SK-N-SH (cell line): ENCODE measurements at regions not wholly inside any gene's neighbourhood (a gene's known extent, or its start where the extent isn't known, plus 50 kb on each side); places are given as distances from the start of the nearest gene placed in this dataset.

Experiments
- CTCF ChIA-PET: fragments of 300-600, 350-600 bp; formaldehyde crosslinking; extraction: SDS; loops from one replicate; lab custom pipeline; 2021; lab: Yijun Ruan, JAX
- POLR2A ChIA-PET: fragments of 350-600 bp; sonication (Branson Sonifier 250); formaldehyde crosslinking; extraction: SDS; loops from one replicate; lab custom pipeline; 2020; ENCODE audit warnings: antibody characterized with exemption, inconsistent platforms; lab: Yijun Ruan, JAX
- DNase-seq: peaks from one replicate; pipeline ENCODE4 v3.0.0; 2012
- H2AFZ ChIP-seq: fragments of 200-600 bp; sonication (generic); 2 replicates; pipeline ENCODE4 v1.8.1; 2016; ENCODE audit warnings: antibody characterized with exemption, mild to moderate bottlenecking, low read depth
- H3F3A ChIP-seq: fragments of 200-600 bp; sonication (generic); replicated peaks from 2 replicates; pipeline ENCODE3; 2016; ENCODE audit warnings: antibody characterized with exemption, mild to moderate bottlenecking; ENCODE audit not compliant: insufficient read depth
- H3K27ac ChIP-seq, 2 experiments: fragments of 200-500 bp in 1 of 2; fragments of 200-600 bp in 1 of 2; sonication (Bioruptor generic) in 1 of 2; sonication (generic), shearing (Covaris generic) in 1 of 2; 2 replicates each; pipeline versions ENCODE4 v1.5.1 to v1.6.1; 2014 to 2016; ENCODE audit warnings: low read depth in 2 of 2, inconsistent platforms in 1 of 2, low read length in 1 of 2, mild to moderate bottlenecking in 1 of 2, mixed read lengths in 1 of 2
- H3K27me3 ChIP-seq: fragments of 200-600 bp; sonication (generic), shearing (Covaris generic); 2 replicates; pipeline ENCODE4 v1.6.1; 2016; ENCODE audit warnings: mixed run types; ENCODE audit not compliant: insufficient read depth
- H3K36me3 ChIP-seq, 2 experiments: fragments of 200-500 bp in 1 of 2; fragments of 200-600 bp in 1 of 2; sonication (Bioruptor generic) in 1 of 2; sonication (generic) in 1 of 2; replicated peaks in 1 of 2; 2 replicates each; pipeline versions ENCODE3 to v1.5.1; 2014 to 2016; ENCODE audit warnings: low read length in 1 of 2, mild to moderate bottlenecking in 1 of 2; ENCODE audit not compliant: insufficient read depth in 2 of 2, control insufficient read depth in 1 of 2
- H3K4me1 ChIP-seq, 2 experiments: fragments of 200-500 bp in 1 of 2; fragments of 200-600 bp in 1 of 2; sonication (Bioruptor generic) in 1 of 2; sonication (generic), shearing (Covaris generic) in 1 of 2; 2 replicates each; pipeline versions ENCODE4 v1.5.1 to v1.6.1; 2014 to 2016; ENCODE audit warnings: low read depth in 1 of 2, low read length in 1 of 2, mixed run types in 1 of 2; ENCODE audit not compliant: insufficient read depth in 2 of 2, control insufficient read depth in 1 of 2
- H3K4me2 ChIP-seq: fragments of 200-600 bp; sonication (generic), shearing (Covaris generic); 2 replicates; pipeline ENCODE4 v1.6.1; 2017; ENCODE audit warnings: mixed run types
- H3K4me3 ChIP-seq, 2 experiments: fragments of 200-500 bp in 1 of 2; fragments of 200-600 bp in 1 of 2; sonication (Bioruptor generic) in 1 of 2; sonication (generic), shearing (Covaris generic) in 1 of 2; 2 replicates each; pipeline versions ENCODE4 v1.5.1 to v1.8.1; 2014 to 2016; ENCODE audit warnings: low read depth in 2 of 2, inconsistent platforms in 1 of 2, low read length in 1 of 2, mild to moderate bottlenecking in 1 of 2, mixed read lengths in 1 of 2, moderate library complexity in 1 of 2
- H3K79me2 ChIP-seq: fragments of 200-600 bp; sonication (generic); 2 replicates; pipeline ENCODE4 v1.8.1; 2017; ENCODE audit warnings: mild to moderate bottlenecking; ENCODE audit not compliant: insufficient read depth
- H3K9ac ChIP-seq: fragments of 200-600 bp; sonication (generic); 2 replicates; pipeline ENCODE4 v1.6.1; 2017; ENCODE audit warnings: mixed run types
- H3K9me2 ChIP-seq: fragments of 200-600 bp; sonication (generic); 2 replicates; pipeline ENCODE4 v1.6.1; 2017; ENCODE audit warnings: mixed run types
- H3K9me3 ChIP-seq: fragments of 200-600 bp; sonication (generic); 2 replicates; pipeline ENCODE4 v1.6.1; 2017; ENCODE audit warnings: mixed run types, mild to moderate bottlenecking, moderate library complexity
- H4K20me1 ChIP-seq: fragments of 200-600 bp; sonication (generic); 2 replicates; pipeline ENCODE4 v1.6.1; 2017; ENCODE audit warnings: mild to moderate bottlenecking, mixed run types; ENCODE audit not compliant: insufficient read depth
- CHD2 ChIP-seq: fragments of 150-350 bp; IDR thresholded peaks from 2 replicates; pipeline ENCODE4 v1.6.1; 2018; ENCODE audit warnings: low read length; ENCODE audit not compliant: partially characterized antibody
- CTCF ChIP-seq: fragments of 200-600 bp; sonication (generic); IDR thresholded peaks from 2 replicates; pipeline ENCODE4 v1.6.1; 2017; ENCODE audit warnings: antibody characterized with exemption, mild to moderate bottlenecking, moderate library complexity
- ELF1 ChIP-seq: IDR thresholded peaks from 2 replicates; pipeline ENCODE4 v1.4.0; 2012
- EZH2phosphoT487 ChIP-seq: fragments of 200-600 bp; sonication (generic); IDR thresholded peaks from 2 replicates; pipeline ENCODE4 v1.6.1; 2017; ENCODE audit warnings: low read depth, mixed run types, mild to moderate bottlenecking, antibody characterized with exemption, moderate library complexity, borderline replicate concordance
- FOSL2 ChIP-seq: IDR thresholded peaks from 2 replicates; pipeline ENCODE4 v1.4.0; 2012; ENCODE audit warnings: low read depth, mild to moderate bottlenecking, moderate library complexity, borderline replicate concordance
- FOXJ3 ChIP-seq: sonication (generic); formaldehyde crosslinking; IDR thresholded peaks from 2 replicates; pipeline ENCODE4 v1.5.1; 2020; ENCODE audit warnings: mild to moderate bottlenecking, missing genetic modification reagents
- FOXM1 ChIP-seq: IDR thresholded peaks from 2 replicates; pipeline ENCODE4 v1.4.0; 2012; ENCODE audit warnings: low read depth, mild to moderate bottlenecking
- GABPA ChIP-seq: IDR thresholded peaks from 2 replicates; pipeline ENCODE4 v1.4.0; 2012; ENCODE audit warnings: low read depth, mild to moderate bottlenecking
- MAX ChIP-seq: IDR thresholded peaks from 2 replicates; pipeline ENCODE4 v1.4.0; 2012; ENCODE audit warnings: low read depth
- MEF2A ChIP-seq: IDR thresholded peaks from 2 replicates; pipeline ENCODE4 v1.4.0; 2012; ENCODE audit warnings: low read depth, borderline replicate concordance
- NRF1 ChIP-seq: IDR thresholded peaks from 2 replicates; pipeline ENCODE4 v1.6.1; 2012; ENCODE audit warnings: low read depth, mild to moderate bottlenecking, low read length
- POLR2AphosphoS5 ChIP-seq: IDR thresholded peaks from 2 replicates; pipeline ENCODE4 v1.6.1; 2012; ENCODE audit warnings: low read depth, low read length
- RCOR1 ChIP-seq: fragments of 150-350 bp; IDR thresholded peaks from 2 replicates; pipeline ENCODE4 v1.6.1; 2017; ENCODE audit warnings: antibody characterized with exemption, low read length
- RFX5 ChIP-seq: IDR thresholded peaks from 2 replicates; pipeline ENCODE4 v1.6.1; 2012; ENCODE audit warnings: mild to moderate bottlenecking, improper control_type of control experiment, low read length
- RXRA ChIP-seq: IDR thresholded peaks from 2 replicates; pipeline ENCODE4 v1.4.0; 2012; ENCODE audit warnings: low read depth, mild to moderate bottlenecking, borderline replicate concordance
- SIN3A ChIP-seq: IDR thresholded peaks from 2 replicates; pipeline ENCODE4 v1.6.1; 2012; ENCODE audit warnings: low read depth, mild to moderate bottlenecking, low read length, moderate library complexity, borderline replicate concordance
- SMC3 ChIP-seq: IDR thresholded peaks from 2 replicates; pipeline ENCODE4 v1.6.1; 2012; ENCODE audit warnings: low read depth, low read length, improper control_type of control experiment
- TEAD4 ChIP-seq: IDR thresholded peaks from 2 replicates; pipeline ENCODE4 v1.4.0; 2012; ENCODE audit warnings: mild to moderate bottlenecking, borderline replicate concordance; ENCODE audit not compliant: insufficient read depth
- USF2 ChIP-seq: fragments of 150-350 bp; IDR thresholded peaks from 2 replicates; pipeline ENCODE4 v1.6.1; 2017; ENCODE audit warnings: antibody characterized with exemption, low read length, low read depth, borderline replicate concordance
- YY1 ChIP-seq: IDR thresholded peaks from 2 replicates; pipeline ENCODE4 v1.4.0; 2012; ENCODE audit warnings: low read depth, mild to moderate bottlenecking
- WGBS: methylation state at CpG from one replicate; pipeline ENCODE4 v1.1.6; 2017; ENCODE audit warnings: low lambda C conversion rate; 5-methylcytosine and 5-hydroxymethylcytosine counted together
- TF ChIP-seq, protein P1 (sequence below): fragments of 150-350 bp; IDR thresholded peaks from 2 replicates; pipeline ENCODE4 v1.6.1; 2016; ENCODE audit warnings: mild to moderate bottlenecking, low read depth, low read length
- TF ChIP-seq, protein P2 (sequence below): IDR thresholded peaks from 2 replicates; pipeline ENCODE4 v1.4.0; 2012; ENCODE audit warnings: low read depth, borderline replicate concordance
- TF ChIP-seq, protein P3 (sequence below): IDR thresholded peaks from 2 replicates; pipeline ENCODE4 v1.4.0; 2012; ENCODE audit warnings: low read depth, borderline replicate concordance

- no peak overlapping the region for H3K9ac ChIP-seq
- H3K27me3 ChIP-seq: no peaks in the 10 kb centered on the region
- no peak overlapping the region for H3K4me2 ChIP-seq
- H3K36me3 ChIP-seq: no peaks in the 10 kb centered on the region
- no peaks in the 10 kb centered on the region for H3K9me2 ChIP-seq
- no peak for DNase-seq
- H3K4me1 ChIP-seq: no peaks in the 10 kb centered on the region
- WGBS: 51% methylated on average over 6 of the region's 8 CpGs
- TF ChIP-seq FOXJ3: no peak
- no peak for TF ChIP-seq MEF2A
- no peak for TF ChIP-seq SMC3
- no peak for TF ChIP-seq CTCF
- no peak for TF ChIP-seq FOXM1
- TF ChIP-seq RFX5: no peak
- TF ChIP-seq CHD2: no peak
- no peak for TF ChIP-seq SIN3A
- TF ChIP-seq NRF1: no peak
- H3K9me3 ChIP-seq: no peaks in the 10 kb centered on the region
- no peaks in the 10 kb centered on the region for H4K20me1 ChIP-seq
- H3K79me2 ChIP-seq: no peaks in the 10 kb centered on the region
- no peak overlapping the region for H2AFZ ChIP-seq
- no peak overlapping the region for H3K4me3 ChIP-seq
- H3F3A ChIP-seq: no peaks in the 10 kb centered on the region
- no peak overlapping the region for H3K27ac ChIP-seq
- CTCF ChIA-PET: no interaction called here
- POLR2A ChIA-PET: no interaction called here
Observed at GRCh38 chr4:34771632-34772031, 1472.7 kb downstream of the ARAP2 start.

DNA sequence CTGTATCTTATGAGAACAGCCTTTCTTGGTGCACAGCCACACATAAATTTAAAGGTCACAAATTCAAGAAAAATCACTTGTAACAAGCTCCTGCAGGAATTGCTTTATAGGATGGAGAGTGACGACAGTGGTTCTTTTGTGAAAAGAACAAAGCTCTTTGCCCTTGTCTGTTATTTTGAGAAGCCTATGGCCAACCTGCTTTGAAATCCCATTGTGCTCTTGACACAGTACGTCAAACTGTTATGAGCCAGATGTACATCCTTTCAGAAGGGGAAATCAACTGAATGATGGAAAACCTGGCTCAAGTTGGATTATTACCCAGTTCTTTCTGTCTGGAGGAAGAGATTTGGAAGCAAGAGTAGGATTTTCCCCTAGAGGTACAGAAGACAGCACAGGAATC is 1454.2 kb downstream of the ARAP2 start:
- Histone ChIP-seq H3K9me3 (no peaks in the 10 kb centered on the region), H3K36me3 (no peaks in the 10 kb centered on the region), H3K9ac (no peak overlapping the region), H3K4me1 (no peaks in the 10 kb centered on the region), H2AFZ (no peak overlapping the region), H3K9me2 (no peaks in the 10 kb centered on the region), H3K27me3 (no peaks in the 10 kb centered on the region), H3K4me3 (no peak overlapping the region), H3K4me2 (no peak overlapping the region), H3K27ac (no peak overlapping the region), H4K20me1 (no peaks in the 10 kb centered on the region), H3K79me2 (no peaks in the 10 kb centered on the region), H3F3A (no peaks in the 10 kb centered on the region)
- POLR2A ChIA-PET: no interaction called here
- CTCF ChIA-PET: no interaction called here
- DNase-seq: no peak
- 60% methylated on average over 1 of the region's 2 CpGs for WGBS
- TF ChIP-seq GABPA: no peak
- no peak for TF ChIP-seq FOSL2
- no peak for TF ChIP-seq SIN3A
- TF ChIP-seq FOXM1: no peak
- TF ChIP-seq, protein P1, sequence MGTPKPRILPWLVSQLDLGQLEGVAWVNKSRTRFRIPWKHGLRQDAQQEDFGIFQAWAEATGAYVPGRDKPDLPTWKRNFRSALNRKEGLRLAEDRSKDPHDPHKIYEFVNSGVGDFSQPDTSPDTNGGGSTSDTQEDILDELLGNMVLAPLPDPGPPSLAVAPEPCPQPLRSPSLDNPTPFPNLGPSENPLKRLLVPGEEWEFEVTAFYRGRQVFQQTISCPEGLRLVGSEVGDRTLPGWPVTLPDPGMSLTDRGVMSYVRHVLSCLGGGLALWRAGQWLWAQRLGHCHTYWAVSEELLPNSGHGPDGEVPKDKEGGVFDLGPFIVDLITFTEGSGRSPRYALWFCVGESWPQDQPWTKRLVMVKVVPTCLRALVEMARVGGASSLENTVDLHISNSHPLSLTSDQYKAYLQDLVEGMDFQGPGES: no peak
- no peak for TF ChIP-seq YY1
- no peak for TF ChIP-seq ELF1
- TF ChIP-seq USF2: no peak
- no peak for TF ChIP-seq NRF1
- TF ChIP-seq RXRA: no peak
- TF ChIP-seq TEAD4: no peak
- TF ChIP-seq POLR2AphosphoS5: no peak
- TF ChIP-seq MAX: no peak
- TF ChIP-seq, protein P2, sequence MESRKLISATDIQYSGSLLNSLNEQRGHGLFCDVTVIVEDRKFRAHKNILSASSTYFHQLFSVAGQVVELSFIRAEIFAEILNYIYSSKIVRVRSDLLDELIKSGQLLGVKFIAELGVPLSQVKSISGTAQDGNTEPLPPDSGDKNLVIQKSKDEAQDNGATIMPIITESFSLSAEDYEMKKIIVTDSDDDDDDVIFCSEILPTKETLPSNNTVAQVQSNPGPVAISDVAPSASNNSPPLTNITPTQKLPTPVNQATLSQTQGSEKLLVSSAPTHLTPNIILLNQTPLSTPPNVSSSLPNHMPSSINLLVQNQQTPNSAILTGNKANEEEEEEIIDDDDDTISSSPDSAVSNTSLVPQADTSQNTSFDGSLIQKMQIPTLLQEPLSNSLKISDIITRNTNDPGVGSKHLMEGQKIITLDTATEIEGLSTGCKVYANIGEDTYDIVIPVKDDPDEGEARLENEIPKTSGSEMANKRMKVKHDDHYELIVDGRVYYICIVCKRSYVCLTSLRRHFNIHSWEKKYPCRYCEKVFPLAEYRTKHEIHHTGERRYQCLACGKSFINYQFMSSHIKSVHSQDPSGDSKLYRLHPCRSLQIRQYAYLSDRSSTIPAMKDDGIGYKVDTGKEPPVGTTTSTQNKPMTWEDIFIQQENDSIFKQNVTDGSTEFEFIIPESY: no peak
- TF ChIP-seq, protein P3, sequence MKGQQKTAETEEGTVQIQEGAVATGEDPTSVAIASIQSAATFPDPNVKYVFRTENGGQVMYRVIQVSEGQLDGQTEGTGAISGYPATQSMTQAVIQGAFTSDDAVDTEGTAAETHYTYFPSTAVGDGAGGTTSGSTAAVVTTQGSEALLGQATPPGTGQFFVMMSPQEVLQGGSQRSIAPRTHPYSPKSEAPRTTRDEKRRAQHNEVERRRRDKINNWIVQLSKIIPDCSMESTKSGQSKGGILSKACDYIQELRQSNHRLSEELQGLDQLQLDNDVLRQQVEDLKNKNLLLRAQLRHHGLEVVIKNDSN: no peak
- no peak for TF ChIP-seq RCOR1
- no peak for TF ChIP-seq EZH2phosphoT487
- TF ChIP-seq RFX5: no peak
